Stimulated activated CD4-positive, alpha-beta T cell treated with anti-CD3 and anti-CD28 coated beads, Interleukin-12 subunit alpha, Interleukin-12 subunit beta, amount 100 ng/mL, for 4 hours (primary cell): ENCODE measurements at regions not wholly inside any gene's neighbourhood (a gene's known extent, or its start where the extent isn't known, plus 50 kb on each side); places are given as distances from the start of the nearest gene placed in this dataset.

Source experiments
- DNase-seq: peaks from one replicate; pipeline ENCODE4 v3.0.0-alpha.2; 2020

GRCh38 chr4:28354880-28355656 is 1494.4 kb downstream of the STIM2 start:
- DNase-seq: no peak

GRCh38 chr4:28357990-28358389 is 1497.3 kb downstream of the STIM2 start:
- no peak for DNase-seq

GRCh38 chr4:28358606-28359005 is 1498.0 kb downstream of the STIM2 start:
- no peak for DNase-seq

GRCh38 chr4:28360681-28361080 is 1500.0 kb downstream of the STIM2 start:
- DNase-seq: no peak

GRCh38 chr4:28362169-28362568 is 1501.5 kb downstream of the STIM2 start:
- DNase-seq: no peak

- no peak for DNase-seq
Measured at GRCh38 chr4:28369499-28369898, 1508.9 kb downstream of the STIM2 start.

- no peak for DNase-seq
Measured at GRCh38 chr4:28373191-28373590, 1512.5 kb downstream of the STIM2 start.

- no peak for DNase-seq
Measured at GRCh38 chr4:28373601-28374000, 1513.0 kb downstream of the STIM2 start.

GRCh38 chr4:28378109-28378830 is 1517.6 kb downstream of the STIM2 start:
- no peak for DNase-seq

GRCh38 chr4:28385801-28386200 is 1525.2 kb downstream of the STIM2 start:
- DNase-seq: no peak

GRCh38 chr4:28386776-28387175 is 1526.1 kb downstream of the STIM2 start:
- DNase-seq: no peak

- DNase-seq: no peak
Measured at GRCh38 chr4:28388471-28388870, 1527.8 kb downstream of the STIM2 start.

- DNase-seq: no peak
Measured at GRCh38 chr4:28391877-28392276, 1531.2 kb downstream of the STIM2 start.

GRCh38 chr4:28402751-28403150 is 1542.1 kb downstream of the STIM2 start:
- DNase-seq: no peak

GRCh38 chr4:28421221-28421620 is 1560.6 kb downstream of the STIM2 start:
- DNase-seq: no peak

- DNase-seq: no peak
Measured at GRCh38 chr4:28426251-28426650, 1565.6 kb downstream of the STIM2 start.

GRCh38 chr4:28427306-28428085 is 1566.9 kb downstream of the STIM2 start:
- DNase-seq: no peak

GRCh38 chr4:28432348-28433025 is 1571.8 kb downstream of the STIM2 start:
- no peak for DNase-seq

- no peak for DNase-seq
Measured at GRCh38 chr4:28435314-28435713, 1574.7 kb downstream of the STIM2 start.

GRCh38 chr4:28436191-28437080 is 1575.8 kb downstream of the STIM2 start:
- no peak for DNase-seq

GRCh38 chr4:28443371-28443770 is 1582.7 kb downstream of the STIM2 start:
- no peak for DNase-seq
